CD4-positive, alpha-beta T cell (primary cell): ENCODE measurements at regions not wholly inside any gene's neighbourhood (a gene's known extent, or its start where the extent isn't known, plus 50 kb on each side); places are given as distances from the start of the nearest gene placed in this dataset.

Experiments used
- ATAC-seq: fragments of 200-7000 bp; cut with Tn5 transposase; one replicate; pipeline ENCODE4 v1.10.0; 2022; ENCODE audit warnings: mild to moderate bottlenecking; ENCODE audit not compliant: poor library complexity
- CTCF ChIA-PET: fragments of 350-600 bp; sonication (Branson Sonifier 250); formaldehyde crosslinking; loops from one replicate; lab custom pipeline; 2021; ENCODE audit warnings: antibody characterized with exemption, inconsistent platforms; lab: Charles Lee
- POLR2A ChIA-PET: fragments of 350-600 bp; sonication (Branson Sonifier 250); formaldehyde crosslinking; loops from one replicate; lab custom pipeline; 2021; ENCODE audit warnings: antibody characterized with exemption, inconsistent platforms; lab: Charles Lee
- DNase-seq, 14 experiments: peaks; one replicate each; pipeline ENCODE4 v3.0.0-alpha.2; 2013 to 2020; ENCODE audit warnings: mixed read lengths in 2 of 14
- H3K27ac ChIP-seq, 2 donors: one replicate each; pipeline versions ENCODE4 v1.5.1 to v1.7.0; 2013; ENCODE audit warnings: low read length in 2 of 2, low read depth in 1 of 2, mild to moderate bottlenecking in 1 of 2
- H3K27me3 ChIP-seq, 2 experiments: 1 replicate in 1 of 2; 2 replicates in 1 of 2; pipeline versions ENCODE4 v1.6.1 to v1.7.0; 2013; ENCODE audit warnings: low read length in 2 of 2, control low read depth in 1 of 2, mild to moderate bottlenecking in 1 of 2, moderate library complexity in 1 of 2; ENCODE audit not compliant: insufficient read depth in 2 of 2, control insufficient read depth in 1 of 2
- H3K36me3 ChIP-seq: one replicate; pipeline ENCODE4 v1.6.1; 2013; ENCODE audit warnings: low read length, control low read depth; ENCODE audit not compliant: insufficient read depth
- H3K4me1 ChIP-seq: one replicate; pipeline ENCODE4 v1.6.1; 2013; ENCODE audit warnings: low read length, control low read depth; ENCODE audit not compliant: insufficient read depth
- H3K4me3 ChIP-seq: one replicate; pipeline ENCODE4 v1.5.1; 2013; ENCODE audit warnings: mild to moderate bottlenecking, low read length, moderate library complexity
- H3K9me3 ChIP-seq, 2 experiments: 1 replicate in 1 of 2; 2 replicates in 1 of 2; pipeline versions ENCODE4 v1.6.1 to v1.7.0; 2013; ENCODE audit warnings: low read length in 2 of 2, mild to moderate bottlenecking in 2 of 2, control low read depth in 1 of 2, moderate library complexity in 1 of 2; ENCODE audit not compliant: control insufficient read depth in 1 of 2, insufficient read depth in 1 of 2
- H3K27ac Mint-ChIP-seq: one replicate; pipeline ENCODE4 v1.8.0; 2020; ENCODE audit warnings: mixed read lengths
- H3K27me3 Mint-ChIP-seq: one replicate; pipeline ENCODE4 v1.8.0; 2021; ENCODE audit warnings: mixed read lengths
- H3K36me3 Mint-ChIP-seq: one replicate; pipeline ENCODE4 v1.8.0; 2021; ENCODE audit warnings: low read depth, mixed read lengths
- H3K4me1 Mint-ChIP-seq: one replicate; pipeline ENCODE4 v1.8.0; 2021; ENCODE audit warnings: low read depth, mixed read lengths
- H3K4me3 Mint-ChIP-seq: one replicate; pipeline ENCODE4 v1.8.0; 2020; ENCODE audit warnings: mild to moderate bottlenecking, mixed read lengths
- H3K9me3 Mint-ChIP-seq: one replicate; pipeline ENCODE4 v1.8.0; 2020; ENCODE audit warnings: mixed read lengths
- CTCF ChIP-seq: fragments of 200-600 bp; IDR thresholded peaks from one replicate; pipeline ENCODE4 v1.8.0; 2022; ENCODE audit warnings: antibody characterized with exemption, mild to moderate bottlenecking
- intact Hi-C, 2 experiments: fragments of 100-400 bp; cut with DNase I in 1 of 2; cut with micrococcal nuclease in 1 of 2; formaldehyde crosslinking; loops; one replicate each; pipeline versions ENCODE4 v1.15.1 to v1.9.0; 2023 to 2025; cut with DNase I, micrococcal nuclease

- no peaks in the 10 kb centered on the region for H3K4me1 ChIP-seq
- Mint-ChIP-seq H3K27ac (no peak overlapping the region), H3K36me3 (no peaks in the 10 kb centered on the region), H3K4me1 (no peaks in the 10 kb centered on the region), H3K9me3 (peaks cover 4% of the 10 kb centered on the region), H3K4me3 (no peak overlapping the region), H3K27me3 (no peaks in the 10 kb centered on the region)
- no peaks in the 10 kb centered on the region for H3K36me3 ChIP-seq
- no peak for TF ChIP-seq CTCF
- H3K27me3 ChIP-seq: no peaks in the 10 kb centered on the region
- H3K9me3 ChIP-seq: peaks cover 0 to 3% of the 10 kb centered on the region in 2 experiments
- DNase-seq: no peak
- H3K4me3 ChIP-seq: no peak overlapping the region
- intact Hi-C loops: no loop called here
- H3K27ac ChIP-seq: no peak overlapping the region
- ChIA-PET CTCF (no interaction called here), POLR2A (no interaction called here)
- no peak for ATAC-seq
Observed at GRCh38 chr2:67036444-67036843, 360.7 kb upstream of the ETAA1 start.

GRCh38 chr2:67037655-67038054 is 359.5 kb upstream of the ETAA1 start:
- no peak overlapping the region for H3K27ac ChIP-seq
- Mint-ChIP-seq H3K27me3 (no peaks in the 10 kb centered on the region), H3K4me1 (no peaks in the 10 kb centered on the region), H3K9me3 (peaks cover 4% of the 10 kb centered on the region), H3K36me3 (no peaks in the 10 kb centered on the region), H3K4me3 (no peak overlapping the region), H3K27ac (no peak overlapping the region)
- H3K9me3 ChIP-seq: peaks cover 0 to 3% of the 10 kb centered on the region in 2 experiments
- no peak overlapping the region for H3K4me3 ChIP-seq
- H3K4me1 ChIP-seq: no peaks in the 10 kb centered on the region
- H3K36me3 ChIP-seq: no peaks in the 10 kb centered on the region
- H3K27me3 ChIP-seq: no peaks in the 10 kb centered on the region
- POLR2A ChIA-PET: no interaction called here
- intact Hi-C loops: no loop called here
- DNase-seq (no peak), ATAC-seq (no peak)
- TF ChIP-seq CTCF: no peak
- CTCF ChIA-PET: no interaction called here

GRCh38 chr2:67038195-67038594 is 358.9 kb upstream of the ETAA1 start:
- H3K27me3 Mint-ChIP-seq: no peaks in the 10 kb centered on the region
- intact Hi-C loops: no loop called here
- ChIA-PET POLR2A (no interaction called here), CTCF (no interaction called here)
- no peak overlapping the region for H3K4me3 Mint-ChIP-seq
- no peaks in the 10 kb centered on the region for H3K36me3 ChIP-seq
- TF ChIP-seq CTCF: no peak
- no peak overlapping the region for H3K27ac Mint-ChIP-seq
- peaks cover 4% of the 10 kb centered on the region for H3K9me3 Mint-ChIP-seq
- no peak overlapping the region for H3K27ac ChIP-seq
- no peaks in the 10 kb centered on the region for H3K4me1 ChIP-seq
- no peak overlapping the region for H3K4me3 ChIP-seq
- no peaks in the 10 kb centered on the region for H3K36me3 Mint-ChIP-seq
- H3K27me3 ChIP-seq: no peaks in the 10 kb centered on the region
- H3K9me3 ChIP-seq: peaks cover 0 to 3% of the 10 kb centered on the region in 2 experiments
- no peaks in the 10 kb centered on the region for H3K4me1 Mint-ChIP-seq
- DNase-seq (no peak), ATAC-seq (no peak)
